Sigmoid colon (tissue), 6 donors: ENCODE measurements at regions not wholly inside any gene's neighbourhood (a gene's known extent, or its start where the extent isn't known, plus 50 kb on each side); places are given as distances from the start of the nearest gene placed in this dataset.

ENCODE experiments used
- DNase-seq: peaks from one replicate; pipeline ENCODE4 v3.0.0-alpha.2; 2019
- H3K27ac ChIP-seq, 4 donors: fragments of 200-600 bp; sonication (generic); one replicate each; pipeline ENCODE4 v1.5.1; 2016 to 2019; ENCODE audit warnings: mild to moderate bottlenecking in 1 of 4
- H3K27me3 ChIP-seq, 3 donors: fragments of 200-600 bp; sonication (generic); one replicate each; pipeline ENCODE4 v1.5.1; 2019; ENCODE audit warnings: mild to moderate bottlenecking in 1 of 3
- H3K36me3 ChIP-seq, 4 donors: fragments of 200-600 bp; sonication (generic); one replicate each; pipeline ENCODE4 v1.5.1; 2016 to 2019
- H3K4me1 ChIP-seq, 4 donors: fragments of 200-600 bp; sonication (generic); one replicate each; pipeline ENCODE4 v1.5.1; 2017 to 2019
- H3K4me3 ChIP-seq, 4 donors: fragments of 200-600 bp; sonication (generic); one replicate each; pipeline ENCODE4 v1.5.1; 2017 to 2019; ENCODE audit warnings: mild to moderate bottlenecking in 2 of 4, moderate library complexity in 1 of 4
- H3K9me3 ChIP-seq, 4 donors: fragments of 200-600 bp in 3 of 4; sonication (generic) in 3 of 4; one replicate each; pipeline versions ENCODE4 v1.5.1 to v1.6.1; 2013 to 2019
- CTCF ChIP-seq, 4 experiments: fragments of 450-650 bp in 3 of 4; fragments of 200-600 bp in 1 of 4; IDR thresholded peaks; one replicate each; pipeline ENCODE4 v1.5.1; 2016 to 2019; ENCODE audit warnings: antibody characterized with exemption in 4 of 4, mild to moderate bottlenecking in 3 of 4, moderate library complexity in 2 of 4
- EP300 ChIP-seq, 4 donors: sonication (generic); formaldehyde crosslinking; IDR thresholded peaks; one replicate each; pipeline ENCODE4 v1.6.1; 2017; ENCODE audit warnings: antibody characterized with exemption in 4 of 4
- POLR2A ChIP-seq, 2 donors: fragments of 450-650 bp; IDR thresholded peaks; one replicate each; pipeline ENCODE4 v1.6.1; 2016; ENCODE audit warnings: antibody characterized with exemption in 2 of 2, mild to moderate bottlenecking in 2 of 2, moderate library complexity in 2 of 2
- POLR2AphosphoS5 ChIP-seq, 4 donors: sonication (generic); formaldehyde crosslinking; IDR thresholded peaks; one replicate each; pipeline ENCODE4 v1.6.1; 2017; ENCODE audit warnings: antibody characterized with exemption in 4 of 4
- WGBS, 2 donors: extraction: QIAGEN DNeasy Blood & Tissue Kit; methylation state at CpG; one replicate each; pipeline ENCODE4 v1.1.7; 2013; 5-methylcytosine and 5-hydroxymethylcytosine counted together
- intact Hi-C: fragments of 100-400 bp; cut with DNase I; formaldehyde crosslinking; loops from one replicate; pipeline ENCODE4 v1.15.1; 2023
- donor health status: healthy with polysubstance abuse.
- donor health status: healthy.

- no peaks in the 10 kb centered on the region for H3K36me3 ChIP-seq
- no peak for DNase-seq
- H3K27me3 ChIP-seq = no peaks in the 10 kb centered on the region
- no peaks in the 10 kb centered on the region for H3K9me3 ChIP-seq
- intact Hi-C loops = no loop called here
- TF ChIP-seq POLR2AphosphoS5 (IDR thresholded peaks at IDR 0.05) (no peak), EP300 (IDR thresholded peaks at IDR 0.05) (no peak), CTCF (IDR thresholded peaks at IDR 0.05) (no peak), POLR2A (IDR thresholded peaks at IDR 0.05) (no peak)
- WGBS, 2 donors = 86 to 92% methylated on average over 6 of the region's 6 CpGs
- no peak overlapping the region for H3K27ac ChIP-seq
- no peak overlapping the region for H3K4me3 ChIP-seq
- H3K4me1 ChIP-seq = no peaks in the 10 kb centered on the region
Measured at GRCh38 chr6:90807791-90808701, 221.2 kb upstream of the MAP3K7 start.

GRCh38 chr6:90805619-90806155 lies 218.8 kb upstream of the MAP3K7 start:
- TF ChIP-seq POLR2AphosphoS5 (IDR thresholded peaks at IDR 0.05) (no peak), EP300 (IDR thresholded peaks at IDR 0.05) (no peak), CTCF (IDR thresholded peaks at IDR 0.05) (no peak), POLR2A (IDR thresholded peaks at IDR 0.05) (no peak)
- Histone ChIP-seq H3K4me1 (no peaks in the 10 kb centered on the region), H3K36me3 (no peaks in the 10 kb centered on the region), H3K27me3 (no peaks in the 10 kb centered on the region), H3K9me3 (no peaks in the 10 kb centered on the region), H3K27ac (no peak overlapping the region), H3K4me3 (no peak overlapping the region)
- WGBS, 2 donors = 81 to 90% methylated on average over 1 of the region's 1 CpG
- DNase-seq = no peak
- intact Hi-C loops = no loop called here

GRCh38 chr6:90803956-90804355 lies 217.1 kb upstream of the MAP3K7 start:
- intact Hi-C loops = no loop called here
- no peaks in the 10 kb centered on the region for H3K36me3 ChIP-seq
- H3K4me1 ChIP-seq = no peaks in the 10 kb centered on the region
- H3K27me3 ChIP-seq = no peaks in the 10 kb centered on the region
- WGBS, 2 donors = 87 to 88% methylated on average over 2 of the region's 2 CpGs
- H3K4me3 ChIP-seq = no peak overlapping the region
- no peak for DNase-seq
- TF ChIP-seq CTCF (IDR thresholded peaks at IDR 0.05) (no peak), EP300 (IDR thresholded peaks at IDR 0.05) (no peak), POLR2A (IDR thresholded peaks at IDR 0.05) (no peak), POLR2AphosphoS5 (IDR thresholded peaks at IDR 0.05) (no peak)
- no peaks in the 10 kb centered on the region for H3K9me3 ChIP-seq
- no peak overlapping the region for H3K27ac ChIP-seq

- TF ChIP-seq EP300 (IDR thresholded peaks at IDR 0.05) (no peak), CTCF (IDR thresholded peaks at IDR 0.05) (no peak), POLR2AphosphoS5 (IDR thresholded peaks at IDR 0.05) (no peak), POLR2A (IDR thresholded peaks at IDR 0.05) (no peak)
- 94 to 95% methylated on average over 2 of the region's 2 CpGs for WGBS, 2 donors
- H3K4me1 ChIP-seq = peaks cover 0 to 4% (median 0%) of the 10 kb centered on the region in 4 donors
- H3K36me3 ChIP-seq = no peaks in the 10 kb centered on the region
- no peak overlapping the region for H3K4me3 ChIP-seq
- no peaks in the 10 kb centered on the region for H3K27me3 ChIP-seq
- no peak for DNase-seq
- no peaks in the 10 kb centered on the region for H3K9me3 ChIP-seq
- intact Hi-C loops = no loop called here
- no peak overlapping the region for H3K27ac ChIP-seq
Measured at GRCh38 chr6:90795078-90795477, 208.2 kb upstream of the MAP3K7 start.
